Body of pancreas (tissue), 4 donors: ENCODE measurements at regions not wholly inside any gene's neighbourhood (a gene's known extent, or its start where the extent isn't known, plus 50 kb on each side); places are given as distances from the start of the nearest gene placed in this dataset.
A peak's percentile ranks its signal among the peaks of the same experiment; 100 is the strongest.
"Not testable (repeated sequence)": the region's sequence is repeated elsewhere in the genome, so short reads cannot be mapped to it uniquely, and the experiment has no call there.

Experiments used
- ATAC-seq: fragments of 150-250 bp; one replicate; pipeline ENCODE4 v1.9.1; 2016
- DNase-seq, 4 donors: peaks; one replicate each; pipeline ENCODE4 v3.0.0-alpha.2; 2019
- H3K27ac ChIP-seq, 4 donors: fragments of 200-600 bp; sonication (generic); 1 replicate in 3 of 4; 2 replicates in 1 of 4; pipeline versions ENCODE4 v1.5.1 to v1.6.1; 2016 to 2019; ENCODE audit warnings: mild to moderate bottlenecking in 1 of 4, mixed read lengths in 1 of 4, moderate library complexity in 1 of 4
- H3K27me3 ChIP-seq, 2 donors: fragments of 200-600 bp; sonication (generic); one replicate each; pipeline ENCODE4 v1.6.0; 2016; ENCODE audit warnings: mild to moderate bottlenecking in 1 of 2
- H3K36me3 ChIP-seq, 2 donors: fragments of 200-600 bp; sonication (generic); replicated peaks in 1 of 2; 2 replicates each; pipeline ENCODE4 v1.5.1; 2016; ENCODE audit warnings: low read depth in 2 of 2; ENCODE audit not compliant: insufficient read depth in 1 of 2
- H3K4me1 ChIP-seq: fragments of 200-600 bp; sonication (generic); one replicate; pipeline ENCODE4 v1.6.0; 2016
- H3K4me3 ChIP-seq, 2 donors: fragments of 200-600 bp; sonication (generic); 1 replicate in 1 of 2; 2 replicates in 1 of 2; pipeline ENCODE4 v1.5.1; 2016 to 2019
- H3K9me3 ChIP-seq, 3 donors: fragments of 200-600 bp; sonication (generic); 1 replicate in 2 of 3; 2 replicates in 1 of 3; pipeline ENCODE4 v1.5.1; 2016
- CTCF ChIP-seq, 7 experiments: fragments of 450-650 bp in 4 of 7; fragments of 200-600 bp in 3 of 7; sonication (generic) in 3 of 7; IDR thresholded peaks; one replicate each; pipeline ENCODE4 v1.5.1; 2016 to 2019; ENCODE audit warnings: antibody characterized with exemption in 7 of 7
- POLR2A ChIP-seq, 3 donors: fragments of 450-650 bp; IDR thresholded peaks; one replicate each; pipeline ENCODE4 v1.6.1; 2016; ENCODE audit warnings: antibody characterized with exemption in 3 of 3, mild to moderate bottlenecking in 2 of 3
- whole genome bisulfite sequencing, 2 donors: methylation state at CpG; one replicate each; pipeline ENCODE4 v1.1.5; 2017; 5-methylcytosine and 5-hydroxymethylcytosine counted together
- intact Hi-C: fragments of 100-400 bp; cut with DNase I; formaldehyde crosslinking; loops from one replicate; pipeline ENCODE4 v1.15.1; 2023

- intact Hi-C loops = no loop called here
- ATAC-seq = no peak
- Histone ChIP-seq H3K9me3 (no peaks in the 10 kb centered on the region), H3K4me3 (no peak overlapping the region), H3K36me3 (no peaks in the 10 kb centered on the region), H3K4me1 (peaks cover 4% of the 10 kb centered on the region), H3K27me3 (no peaks in the 10 kb centered on the region), H3K27ac (no peak overlapping the region)
- no peak for TF ChIP-seq POLR2A (IDR thresholded peaks at IDR 0.05)
- DNase-seq = peak in 1 of 4 donors; percentile 12
- WGBS, 2 donors = 36 to 41% methylated on average over 6 of the region's 6 CpGs
These were observed 51.8 kb downstream of the TEX44 start for GRCh38 chr2:231644426-231644825.

DNA sequence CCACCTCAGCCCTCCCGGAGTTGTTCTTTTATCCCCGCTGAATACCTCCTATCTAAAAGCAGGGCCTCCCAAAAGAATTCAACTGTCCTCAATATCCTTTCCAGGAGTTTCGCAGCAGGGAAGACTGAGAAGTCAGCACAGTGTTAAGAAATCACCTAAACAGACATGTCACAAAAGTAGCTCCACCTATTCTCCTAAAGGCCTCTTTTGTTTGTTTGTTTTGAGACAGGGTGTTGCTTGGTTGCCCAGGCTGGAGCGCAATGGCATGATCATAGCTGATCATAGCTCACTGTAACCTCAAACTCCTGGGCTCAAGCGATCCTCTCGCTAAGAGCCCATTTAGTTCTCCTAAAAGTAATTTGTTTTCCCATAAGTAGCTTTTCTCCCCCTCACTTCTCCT is 53.8 kb downstream of the TEX44 start:
- 83 to 86% methylated on average over 6 of the region's 6 CpGs for WGBS, 2 donors
- no peak for DNase-seq

DNA sequence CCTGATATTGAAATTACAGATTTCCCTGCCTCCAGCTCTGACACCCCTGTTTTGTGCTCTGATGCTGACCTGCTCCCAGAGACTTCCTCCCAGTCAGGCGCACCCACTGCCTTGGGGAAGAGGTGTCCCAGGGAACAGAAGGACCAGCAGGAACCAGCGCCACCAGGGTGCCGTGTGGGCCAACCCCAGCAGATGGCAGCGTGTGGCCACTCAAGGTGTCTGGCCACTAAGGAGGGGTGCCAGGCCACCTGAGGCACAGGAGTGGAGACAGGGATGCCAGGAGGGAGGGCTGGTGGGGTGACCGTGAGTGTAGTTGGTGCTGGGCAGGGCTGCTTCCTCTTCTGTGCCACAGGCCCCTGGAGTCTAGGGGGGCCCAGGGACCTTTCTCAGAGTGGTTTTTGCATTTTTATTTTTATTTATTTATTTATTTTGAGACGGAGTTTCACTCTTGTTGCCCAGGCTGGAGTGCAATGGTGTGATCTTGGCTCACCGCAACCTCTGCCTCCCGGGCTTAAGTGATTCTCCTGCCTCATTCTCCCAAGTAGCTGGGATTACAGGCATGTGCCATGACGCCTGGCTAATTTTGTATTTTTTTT is 56.0 kb downstream of the TEX44 start:
- WGBS, 2 donors = 24 to 27% methylated on average over 9 of the region's 9 CpGs
- H3K36me3 ChIP-seq = no peaks in the 10 kb centered on the region
- ATAC-seq (peak; percentile 96), DNase-seq (peak; percentile 84 to 91 (median 86))
- H3K4me1 ChIP-seq = peaks cover 4% of the 10 kb centered on the region
- H3K27me3 ChIP-seq = no peaks in the 10 kb centered on the region
- intact Hi-C loops = no loop called here
- TF ChIP-seq CTCF (IDR thresholded peaks at IDR 0.05) (peak; percentile 51 to 94 (median 86)), POLR2A (IDR thresholded peaks at IDR 0.05) (no peak)
- H3K27ac ChIP-seq = no peak overlapping the region
- no peaks in the 10 kb centered on the region for H3K9me3 ChIP-seq
- no peak overlapping the region for H3K4me3 ChIP-seq

More for the DNA sequence above, 53.8 kb downstream of the TEX44 start:
- intact Hi-C loops = no loop called here
- H3K27me3 ChIP-seq = no peaks in the 10 kb centered on the region
- no peak for ATAC-seq
- TF ChIP-seq POLR2A (IDR thresholded peaks at IDR 0.05) = no peak
- no peak for TF ChIP-seq CTCF (IDR thresholded peaks at IDR 0.05)
- H3K9me3 ChIP-seq = no peaks in the 10 kb centered on the region
- no peak overlapping the region for H3K4me3 ChIP-seq
- H3K27ac ChIP-seq = no peak overlapping the region
- H3K4me1 ChIP-seq = peaks cover 4% of the 10 kb centered on the region
- H3K36me3 ChIP-seq = no peaks in the 10 kb centered on the region

DNA sequence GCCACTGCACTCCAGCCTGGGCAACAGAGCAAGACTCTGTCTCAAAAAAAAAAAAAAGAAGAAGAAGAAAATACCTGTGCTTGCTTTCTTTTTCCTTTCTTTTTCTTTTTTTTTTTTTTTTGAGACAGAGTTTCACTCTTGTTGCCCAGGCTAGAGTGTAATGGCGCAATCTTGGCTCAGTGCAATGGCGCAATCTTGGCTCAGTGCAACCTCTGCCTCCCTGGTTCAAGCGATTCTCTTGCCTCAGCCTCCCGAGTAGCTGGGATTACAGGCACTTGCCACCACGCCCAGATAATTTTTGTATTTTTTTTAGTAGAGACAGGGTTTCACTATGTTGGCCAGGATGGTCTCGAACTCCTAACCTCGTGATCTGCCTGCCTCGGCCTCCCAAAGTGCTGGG is 56.8 kb upstream of the PTMA start:
- ATAC-seq, intact Hi-C loops, H3K27ac ChIP-seq, H3K4me3 ChIP-seq, DNase-seq, H3K9me3 ChIP-seq, H3K4me1 ChIP-seq, H3K36me3 ChIP-seq, H3K27me3 ChIP-seq: not testable (repeated sequence)
- WGBS, 2 donors = 83 to 84% methylated on average over 8 of the region's 8 CpGs

GRCh38 chr2:231655488-231655887 is 52.8 kb upstream of the PTMA start:
- peaks cover 1% of the 10 kb centered on the region for H3K4me1 ChIP-seq
- H3K27ac ChIP-seq = no peak overlapping the region
- intact Hi-C loops = no loop called here
- no peaks in the 10 kb centered on the region for H3K27me3 ChIP-seq
- no peak for DNase-seq
- no peak overlapping the region for H3K4me3 ChIP-seq
- no peak for ATAC-seq
- TF ChIP-seq CTCF (IDR thresholded peaks at IDR 0.05) (no peak), POLR2A (IDR thresholded peaks at IDR 0.05) (no peak)
- no peaks in the 10 kb centered on the region for H3K36me3 ChIP-seq
- 69 to 84% methylated on average over 7 of the region's 8 CpGs for WGBS, 2 donors
- H3K9me3 ChIP-seq = no peaks in the 10 kb centered on the region

GRCh38 chr2:231655894-231656293 is 52.4 kb upstream of the PTMA start:
- no peak overlapping the region for H3K27ac ChIP-seq
- DNase-seq (no peak), ATAC-seq (no peak)
- TF ChIP-seq POLR2A (IDR thresholded peaks at IDR 0.05) (no peak), CTCF (IDR thresholded peaks at IDR 0.05) (no peak)
- H3K36me3 ChIP-seq = no peaks in the 10 kb centered on the region
- no peaks in the 10 kb centered on the region for H3K27me3 ChIP-seq
- 55 to 56% methylated on average over 6 of the region's 6 CpGs for WGBS, 2 donors
- H3K9me3 ChIP-seq = no peaks in the 10 kb centered on the region
- intact Hi-C loops = no loop called here
- H3K4me3 ChIP-seq = no peak overlapping the region
- peaks cover 5% of the 10 kb centered on the region for H3K4me1 ChIP-seq
